ACC112 (cell line): ENCODE measurements at regions not wholly inside any gene's neighbourhood (a gene's known extent, or its start where the extent isn't known, plus 50 kb on each side); places are given as distances from the start of the nearest gene placed in this dataset.
"Not testable (repeated sequence)": the region's sequence is repeated elsewhere in the genome, so short reads cannot be mapped to it uniquely, and the experiment has no call there.

Source experiments
- H2AFZ ChIP-seq: fragments of 200-600 bp; sonication (generic); one replicate; pipeline ENCODE4 v1.6.0; 2017; ENCODE audit warnings: antibody characterized with exemption, low read length; ENCODE audit not compliant: unreplicated experiment
- H3K27ac ChIP-seq: fragments of 200-600 bp; sonication (generic); 2 replicates; pipeline ENCODE4 v1.5.1; 2014; ENCODE audit warnings: low read depth, mild to moderate bottlenecking, antibody characterized with exemption, low read length, moderate library complexity
- H3K27me3 ChIP-seq: fragments of 200-600 bp; sonication (generic); 2 replicates; pipeline ENCODE4 v1.6.1; 2014; ENCODE audit warnings: mild to moderate bottlenecking, antibody characterized with exemption, low read length, moderate library complexity, mixed read lengths; ENCODE audit not compliant: insufficient read depth
- H3K36me3 ChIP-seq: fragments of 200-600 bp; sonication (generic); 2 replicates; pipeline ENCODE4 v1.6.1; 2016; ENCODE audit warnings: mild to moderate bottlenecking, antibody characterized with exemption, low read length, moderate library complexity, mixed read lengths; ENCODE audit not compliant: insufficient read depth
- H3K4me1 ChIP-seq: fragments of 200-600 bp; sonication (generic); one replicate; pipeline ENCODE4 v1.6.1; 2016; ENCODE audit warnings: low read length, mixed read lengths; ENCODE audit not compliant: insufficient read depth, unreplicated experiment, control insufficient read depth
- H3K4me3 ChIP-seq: fragments of 200-600 bp; sonication (generic); 2 replicates; pipeline ENCODE4 v1.5.1; 2014; ENCODE audit warnings: mild to moderate bottlenecking, low read depth, low read length
- H3K79me2 ChIP-seq: fragments of 200-600 bp; sonication (generic); one replicate; pipeline ENCODE4 v1.6.0; 2016; ENCODE audit warnings: low read length; ENCODE audit not compliant: control insufficient read depth, unreplicated experiment, insufficient read depth

DNA sequence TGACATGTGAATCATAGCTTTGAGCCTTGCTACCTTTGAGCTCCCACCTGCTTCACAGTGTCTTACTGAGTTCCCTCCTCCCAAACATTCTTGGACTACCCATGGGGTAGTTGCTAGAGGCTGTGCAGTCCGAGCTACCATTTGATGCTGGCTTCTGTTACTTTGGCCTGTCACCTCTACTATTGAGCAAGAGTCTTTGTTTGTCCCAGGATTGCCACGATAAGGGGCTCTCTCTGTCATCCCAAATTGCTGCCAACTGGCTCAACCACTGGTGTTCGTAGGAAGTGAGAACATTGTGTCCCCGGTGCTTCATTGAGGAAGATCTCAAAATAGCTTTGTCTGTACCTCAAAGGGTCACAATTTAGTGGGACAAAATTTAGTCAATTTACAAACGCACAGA lies 59.1 kb upstream of the PAX8 start:
- Histone ChIP-seq H3K79me2 (no peaks in the 10 kb centered on the region), H3K27me3 (peaks cover 7% of the 10 kb centered on the region; the same call in 1 of the 2 replicates), H3K36me3 (no peaks in the 10 kb centered on the region), H3K27ac (no peak overlapping the region), H3K4me1 (peaks cover 5% of the 10 kb centered on the region), H2AFZ (no peak overlapping the region), H3K4me3 (no peak overlapping the region)

DNA sequence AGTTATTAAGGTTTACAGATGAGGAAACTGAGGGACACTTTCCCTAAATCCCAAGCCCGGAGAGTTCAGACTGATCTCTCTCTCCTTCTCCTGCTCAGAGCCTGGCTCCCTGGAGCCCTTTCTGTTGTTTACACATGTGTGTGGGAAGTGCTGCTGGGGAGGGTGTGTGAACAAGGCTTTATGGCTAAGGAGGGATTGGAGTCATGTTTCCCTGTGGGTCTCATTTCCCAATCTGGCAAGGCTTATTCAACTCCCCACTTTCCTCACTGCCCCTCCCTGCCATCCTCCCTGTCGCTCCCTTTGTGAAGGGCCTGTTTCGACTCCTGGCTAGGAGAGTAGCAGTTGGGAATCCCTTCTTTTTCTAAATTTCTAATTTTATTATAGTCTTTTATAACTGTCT lies 57.3 kb upstream of the PAX8 start:
- H3K36me3 ChIP-seq, H3K27ac ChIP-seq, H3K79me2 ChIP-seq, H2AFZ ChIP-seq, H3K4me3 ChIP-seq, H3K27me3 ChIP-seq, H3K4me1 ChIP-seq: not testable (repeated sequence)

DNA sequence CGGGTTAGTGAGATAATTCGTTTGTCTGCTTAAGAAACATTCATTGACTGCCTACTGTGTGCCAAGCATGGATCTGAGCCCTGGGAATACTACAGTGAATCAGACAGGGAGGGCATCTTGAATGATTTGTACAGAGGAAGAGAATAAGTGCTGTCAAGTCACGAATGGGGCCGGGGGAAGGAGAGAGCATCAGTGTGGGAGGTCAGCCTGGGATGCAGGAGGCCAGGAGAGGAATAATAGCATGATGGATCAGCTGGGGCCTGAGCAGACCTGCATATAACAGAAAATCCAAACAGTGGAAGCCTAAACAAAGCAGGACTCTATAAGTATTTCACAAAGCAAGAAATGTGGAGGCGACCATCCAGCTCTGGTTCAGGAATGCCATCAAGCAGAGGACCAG lies 55.4 kb upstream of the PAX8 start:
- no peak overlapping the region for H2AFZ ChIP-seq
- peaks cover 18% of the 10 kb centered on the region for H3K4me1 ChIP-seq
- H3K27me3 ChIP-seq, result no peaks in the 10 kb centered on the region; the same call in 1 of the 2 replicates
- H3K79me2 ChIP-seq, result no peaks in the 10 kb centered on the region
- H3K4me3 ChIP-seq, result no peak overlapping the region
- H3K27ac ChIP-seq, result no peak overlapping the region
- H3K36me3 ChIP-seq, result no peaks in the 10 kb centered on the region

DNA sequence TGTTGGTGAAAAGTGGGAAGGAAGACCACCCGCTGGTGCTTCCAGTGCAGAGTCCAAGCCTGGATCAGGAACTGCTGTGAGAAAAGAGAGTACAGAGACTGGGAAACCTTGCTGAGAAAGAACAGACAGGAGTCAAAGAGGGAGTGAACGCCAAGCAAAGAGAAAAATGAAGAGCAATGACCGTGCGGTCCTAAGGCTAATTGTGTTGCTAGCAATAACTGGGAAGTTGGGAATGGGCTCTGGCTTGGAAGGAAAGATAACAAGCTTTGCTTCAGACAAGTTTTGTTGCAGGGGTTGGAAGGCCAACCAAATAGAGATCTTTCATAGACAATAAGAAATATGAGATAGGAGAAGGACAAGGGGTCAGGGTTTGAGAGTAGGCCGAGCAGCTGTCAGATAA lies 55.0 kb upstream of the PAX8 start:
- H3K36me3 ChIP-seq, H3K4me3 ChIP-seq, H3K27ac ChIP-seq, H3K27me3 ChIP-seq, H3K79me2 ChIP-seq, H2AFZ ChIP-seq: not testable (repeated sequence)
- peaks cover 19% of the 10 kb centered on the region for H3K4me1 ChIP-seq

DNA sequence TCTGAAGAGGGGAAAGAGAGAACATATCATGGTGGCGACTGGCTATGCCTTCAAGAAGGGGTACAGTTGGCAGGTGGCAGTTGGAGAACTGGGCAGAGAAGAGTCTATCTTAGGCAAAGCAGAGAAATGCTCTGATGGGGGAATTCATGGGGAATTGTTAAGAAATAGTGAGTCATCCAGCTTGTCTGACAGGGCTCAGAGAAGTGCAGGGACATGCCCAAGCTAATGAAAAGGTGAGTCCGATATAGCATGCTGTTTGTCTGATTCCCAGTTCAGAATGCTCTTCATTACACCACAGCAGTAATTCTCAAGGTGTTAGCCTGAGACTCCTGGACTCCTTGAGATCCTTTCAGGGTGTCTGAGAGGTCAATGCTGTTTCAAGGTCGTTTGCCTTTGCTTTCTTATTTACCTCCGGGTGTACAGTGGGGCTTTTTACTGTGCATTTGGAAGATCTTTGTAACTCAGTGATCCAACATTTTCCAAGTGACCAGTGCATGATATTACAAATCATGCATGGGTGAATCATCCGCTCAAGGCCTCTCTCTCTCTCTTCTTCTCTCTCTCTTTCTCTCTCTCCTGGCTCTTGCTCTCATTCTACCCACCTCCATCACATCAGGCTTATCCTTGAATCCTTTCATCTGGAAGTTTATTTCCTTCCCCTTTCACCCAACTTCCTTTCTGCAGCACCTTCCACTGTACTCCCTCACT lies 51.5 kb upstream of the PAX8 start:
- H2AFZ ChIP-seq, H3K4me3 ChIP-seq, H3K79me2 ChIP-seq, H3K27me3 ChIP-seq, H3K36me3 ChIP-seq: not testable (repeated sequence)
- Histone ChIP-seq H3K27ac (peak overlapping the region; percentile 37; the same call in 1 of the 2 replicates), H3K4me1 (peaks cover 32% of the 10 kb centered on the region)

DNA sequence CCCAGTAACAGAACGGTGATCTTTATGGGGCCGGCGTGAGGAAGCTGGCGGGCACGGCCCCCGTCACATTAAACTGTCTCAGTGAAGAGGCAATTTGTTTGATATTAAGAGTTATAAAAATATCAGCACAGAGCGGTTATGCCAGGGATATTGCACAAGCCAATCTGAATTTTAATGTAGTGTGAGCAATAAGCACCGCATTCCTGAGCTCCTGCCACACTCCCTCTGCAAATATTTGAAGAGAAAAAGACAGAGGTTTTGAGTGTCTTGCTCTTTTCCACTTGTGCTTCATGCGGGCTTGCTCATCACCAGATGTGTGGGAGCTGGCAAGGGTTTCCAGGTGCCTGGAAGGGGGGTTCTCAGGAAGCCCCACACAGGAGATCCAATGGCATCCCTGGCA lies 50.3 kb upstream of the PAX8 start:
- Histone ChIP-seq H3K4me1 (peaks cover 37% of the 10 kb centered on the region), H3K27ac (peak overlapping the region; percentile 78)
- H3K79me2 ChIP-seq, H3K36me3 ChIP-seq, H3K4me3 ChIP-seq, H3K27me3 ChIP-seq, H2AFZ ChIP-seq: not testable (repeated sequence)

DNA sequence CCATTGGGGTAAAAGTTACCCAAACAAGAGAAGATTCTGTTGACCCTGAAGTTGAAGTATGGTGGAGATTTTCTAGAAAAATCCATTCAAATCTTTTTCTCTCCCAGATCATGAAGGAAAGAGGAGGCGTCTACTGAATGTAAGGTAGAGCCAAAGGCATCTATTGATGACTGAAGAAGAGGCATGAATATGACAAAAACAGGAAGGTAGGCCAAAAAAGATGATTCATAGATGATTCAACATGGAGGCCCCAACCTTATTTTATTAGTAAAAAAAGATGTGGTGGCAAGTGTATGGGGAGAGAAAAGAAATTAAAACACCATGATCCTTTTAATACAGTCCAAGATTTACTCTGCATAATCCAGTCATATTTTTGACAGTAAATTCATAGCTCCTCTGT lies 49.9 kb upstream of the PAX8 start:
- not testable (repeated sequence) for H3K27me3 ChIP-seq, H3K36me3 ChIP-seq, H3K79me2 ChIP-seq, H3K4me3 ChIP-seq, H2AFZ ChIP-seq
- Histone ChIP-seq H3K4me1 (peaks cover 38% of the 10 kb centered on the region), H3K27ac (peak overlapping the region; percentile 78)
